K562 (cell line): ENCODE measurements at regions not wholly inside any gene's neighbourhood (a gene's known extent, or its start where the extent isn't known, plus 50 kb on each side); places are given as distances from the start of the nearest gene placed in this dataset.

Experiments used
- BCL6 ChIP-seq: fragments of 250-450 bp; sonication (Bioruptor Pico); IDR thresholded peaks from 2 replicates; pipeline ENCODE4 v1.4.0; 2020
- BRCA1 ChIP-seq, 2 experiments: fragments of 450-650 bp in 1 of 2; sonication (generic) in 1 of 2; formaldehyde crosslinking in 1 of 2; IDR thresholded peaks; 2 replicates each; pipeline versions ENCODE4 v1.5.0 to v1.6.1; 2017 to 2020; ENCODE audit warnings: mild to moderate bottlenecking in 1 of 2, missing genetic modification reagents in 1 of 2
- CXXC5 ChIP-seq: fragments of 250-450 bp; sonication (Bioruptor Pico); IDR thresholded peaks from 2 replicates; pipeline ENCODE4 v1.8.0; 2022; ENCODE audit warnings: inconsistent platforms, mild to moderate bottlenecking, moderate library complexity
- DNMT1 ChIP-seq: fragments of 450-650 bp; IDR thresholded peaks from 2 replicates; pipeline ENCODE4 v1.6.1; 2016; ENCODE audit warnings: antibody characterized with exemption, mild to moderate bottlenecking
- ESRRB ChIP-seq: fragments of 250-450 bp; sonication (Bioruptor Pico); IDR thresholded peaks from 2 replicates; pipeline ENCODE4 v1.5.0; 2020; ENCODE audit warnings: mild to moderate bottlenecking, moderate library complexity, borderline replicate concordance
- HNRNPH1 ChIP-seq: fragments of 200-400 bp; formaldehyde crosslinking; optimal IDR thresholded peaks from 2 replicates; pipeline ENCODE3; 2017; ENCODE audit warnings: low read depth, mild to moderate bottlenecking, low read length, moderate library complexity
- KLF10 ChIP-seq: fragments of 250-450 bp; sonication (Bioruptor Pico); IDR thresholded peaks from 2 replicates; pipeline ENCODE4 v1.6.1; 2021; ENCODE audit warnings: matching md5 sums
- RAD21 ChIP-seq, 2 experiments: fragments of 250-450 bp in 1 of 2; fragments of 450-650 bp in 1 of 2; sonication (Bioruptor Pico) in 1 of 2; formaldehyde crosslinking in 1 of 2; IDR thresholded peaks in 1 of 2; conservative IDR thresholded peaks in 1 of 2; 2 replicates each; pipeline versions ENCODE4 v1.4.0 to v1.8.0; 2020 to 2022; ENCODE audit warnings: mild to moderate bottlenecking in 2 of 2, moderate library complexity in 1 of 2
- RBM22 ChIP-seq: fragments of 200-400 bp; formaldehyde crosslinking; IDR thresholded peaks from 2 replicates; pipeline ENCODE4 v1.6.1; 2018; ENCODE audit warnings: low read length, low read depth; ENCODE audit not compliant: poor library complexity, severe bottlenecking
- SMAD3 ChIP-seq: fragments of 450-650 bp; formaldehyde crosslinking; conservative IDR thresholded peaks from 2 replicates; pipeline ENCODE4 v1.4.0; 2020; ENCODE audit warnings: mild to moderate bottlenecking
- SMARCE1 ChIP-seq: fragments of 450-650 bp; IDR thresholded peaks from 2 replicates; pipeline ENCODE4 v1.7.1; 2016; ENCODE audit warnings: mild to moderate bottlenecking
- STAT5B ChIP-seq: fragments of 250-450 bp; sonication (Bioruptor Pico); IDR thresholded peaks from 2 replicates; pipeline ENCODE4 v1.8.0; 2021; ENCODE audit warnings: mild to moderate bottlenecking, inconsistent platforms
- TCF3 ChIP-seq: sonication (generic); formaldehyde crosslinking; IDR thresholded peaks from 2 replicates; pipeline ENCODE4 v1.4.0; 2020; ENCODE audit warnings: mild to moderate bottlenecking, missing genetic modification reagents
- U2AF1 ChIP-seq: fragments of 200-400 bp; formaldehyde crosslinking; optimal IDR thresholded peaks from 2 replicates; pipeline ENCODE3; 2017; ENCODE audit warnings: mild to moderate bottlenecking, low read depth, low read length, moderate library complexity
- YY1 ChIP-seq, 3 experiments: IDR thresholded peaks; 2 replicates each; pipeline ENCODE4 v1.6.1; 2011; ENCODE audit warnings: low read length in 2 of 3, mild to moderate bottlenecking in 2 of 3, moderate library complexity in 2 of 3, borderline replicate concordance in 1 of 3, control low read depth in 1 of 3, low read depth in 1 of 3; ENCODE audit not compliant: insufficient read depth in 3 of 3, insufficient replicate concordance in 2 of 3, control insufficient read depth in 1 of 3, insufficient read length in 1 of 3; ENCODE audit errors: extremely low read depth in 1 of 3
- ZC3H4 ChIP-seq: sonication (generic); formaldehyde crosslinking; IDR thresholded peaks from 2 replicates; pipeline ENCODE4 v1.9.0; 2021; ENCODE audit warnings: missing genetic modification reagents, borderline replicate concordance
- ZNF124 ChIP-seq: sonication (generic); formaldehyde crosslinking; IDR thresholded peaks from 2 replicates; pipeline ENCODE4 v1.8.1; 2022; ENCODE audit warnings: missing genetic modification reagents
- ZNF668 ChIP-seq: fragments of 250-450 bp; sonication (Bioruptor Pico); IDR thresholded peaks from 2 replicates; pipeline ENCODE4 v1.8.0; 2022; ENCODE audit warnings: mild to moderate bottlenecking, inconsistent platforms
- ZNF785 ChIP-seq: fragments of 250-450 bp; sonication (Bioruptor Pico); IDR thresholded peaks from 2 replicates; pipeline ENCODE4 v1.4.0; 2020; ENCODE audit warnings: mild to moderate bottlenecking
- ZZZ3 ChIP-seq: fragments of 450-650 bp; IDR thresholded peaks from 2 replicates; pipeline ENCODE4 v1.6.1; 2016; ENCODE audit warnings: antibody characterized with exemption, mild to moderate bottlenecking, moderate library complexity
- TF ChIP-seq, protein P1 (sequence below): fragments of 250-450 bp; sonication (Bioruptor Pico); IDR thresholded peaks from 2 replicates; pipeline ENCODE4 v1.4.0; 2020; ENCODE audit warnings: mild to moderate bottlenecking, moderate library complexity
- TF ChIP-seq, protein P2 (sequence below): sonication (generic); formaldehyde crosslinking; IDR thresholded peaks from 2 replicates; pipeline ENCODE4 v1.8.0; 2023; ENCODE audit warnings: missing genetic modification reagents, mild to moderate bottlenecking, borderline replicate concordance

DNA sequence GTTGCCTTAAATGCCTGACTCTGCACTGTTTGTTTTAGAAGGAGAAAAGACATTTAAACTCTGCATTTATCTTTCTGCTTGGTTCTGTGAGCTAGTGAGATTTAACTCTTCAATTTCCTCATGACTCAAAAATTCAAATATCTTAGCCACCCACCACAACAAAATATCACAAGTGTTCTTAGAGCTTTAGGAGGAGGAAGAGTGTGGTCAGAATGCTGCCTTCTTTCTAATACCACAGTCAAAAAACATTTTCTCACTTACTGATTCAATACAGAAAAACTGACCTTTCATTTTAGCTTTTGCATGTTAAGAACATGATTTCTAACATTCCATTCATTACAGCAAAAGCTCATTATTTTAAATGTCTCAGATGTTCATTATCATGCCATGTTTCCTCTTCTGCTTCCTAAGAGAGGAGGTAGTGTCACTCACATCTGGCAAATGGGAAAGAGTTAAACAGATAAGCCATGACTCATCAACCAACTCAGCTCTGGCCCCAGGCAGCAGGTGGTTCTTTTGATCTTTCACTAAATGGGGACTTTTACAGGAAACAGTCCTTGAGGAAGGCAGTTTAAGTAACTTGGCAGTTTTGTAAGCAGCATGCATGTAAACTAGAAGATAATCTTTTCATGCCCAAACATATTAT is 56.4 kb upstream of the RNU6-8 start (continued):
- TF ChIP-seq RAD21 (CRISPR knock-in tag; conservative IDR thresholded peaks at IDR 0.05 in 1 of 2, IDR thresholded peaks at IDR 0.05 in 1 of 2): peak in 1 of 2 experiments; percentile 36; a peak in 1 of 4 replicates
- TF ChIP-seq YY1 (IDR thresholded peaks at IDR 0.05; ENCODE audit: borderline replicate concordance in 1 of 3, control insufficient read depth in 1 of 3, extremely low read depth in 1 of 3, insufficient read depth in 3 of 3, insufficient read length in 1 of 3, insufficient replicate concordance in 2 of 3, low read depth in 1 of 3, low read length in 2 of 3): no peak
- TF ChIP-seq, protein P1, sequence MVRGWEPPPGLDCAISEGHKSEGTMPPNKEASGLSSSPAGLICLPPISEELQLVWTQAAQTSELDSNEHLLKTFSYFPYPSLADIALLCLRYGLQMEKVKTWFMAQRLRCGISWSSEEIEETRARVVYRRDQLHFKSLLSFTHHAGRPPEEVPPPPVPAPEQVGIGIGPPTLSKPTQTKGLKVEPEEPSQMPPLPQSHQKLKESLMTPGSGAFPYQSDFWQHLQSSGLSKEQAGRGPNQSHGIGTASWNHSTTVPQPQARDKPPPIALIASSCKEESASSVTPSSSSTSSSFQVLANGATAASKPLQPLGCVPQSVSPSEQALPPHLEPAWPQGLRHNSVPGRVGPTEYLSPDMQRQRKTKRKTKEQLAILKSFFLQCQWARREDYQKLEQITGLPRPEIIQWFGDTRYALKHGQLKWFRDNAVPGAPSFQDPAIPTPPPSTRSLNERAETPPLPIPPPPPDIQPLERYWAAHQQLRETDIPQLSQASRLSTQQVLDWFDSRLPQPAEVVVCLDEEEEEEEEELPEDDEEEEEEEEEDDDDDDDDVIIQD (CRISPR knock-in tag): no peak
- peak; percentile 77 for TF ChIP-seq SMARCE1
- TF ChIP-seq ESRRB (CRISPR knock-in tag): no peak
- TF ChIP-seq SMAD3 (CRISPR knock-in tag): no peak
- no peak for TF ChIP-seq RBM22
- no peak for TF ChIP-seq ZZZ3
- peak; percentile 62 for TF ChIP-seq TCF3 (CRISPR knock-in tag)
- TF ChIP-seq ZC3H4: no peak
- TF ChIP-seq HNRNPH1: no peak
- no peak for TF ChIP-seq CXXC5 (CRISPR knock-in tag)
- TF ChIP-seq BCL6 (CRISPR knock-in tag): no peak
- no peak for TF ChIP-seq DNMT1
- no peak for TF ChIP-seq U2AF1
- TF ChIP-seq STAT5B (CRISPR knock-in tag): no peak
- no peak for TF ChIP-seq ZNF124 (CRISPR knock-in tag)
- TF ChIP-seq BRCA1 (IDR thresholded peaks at IDR 0.05): no peak
- no peak for TF ChIP-seq BRCA1 (CRISPR knock-in tag; IDR thresholded peaks at IDR 0.05)
- TF ChIP-seq ZNF668 (CRISPR knock-in tag): no peak
- TF ChIP-seq KLF10 (CRISPR knock-in tag): no peak
- no peak for TF ChIP-seq ZNF785
- TF ChIP-seq, protein P2, sequence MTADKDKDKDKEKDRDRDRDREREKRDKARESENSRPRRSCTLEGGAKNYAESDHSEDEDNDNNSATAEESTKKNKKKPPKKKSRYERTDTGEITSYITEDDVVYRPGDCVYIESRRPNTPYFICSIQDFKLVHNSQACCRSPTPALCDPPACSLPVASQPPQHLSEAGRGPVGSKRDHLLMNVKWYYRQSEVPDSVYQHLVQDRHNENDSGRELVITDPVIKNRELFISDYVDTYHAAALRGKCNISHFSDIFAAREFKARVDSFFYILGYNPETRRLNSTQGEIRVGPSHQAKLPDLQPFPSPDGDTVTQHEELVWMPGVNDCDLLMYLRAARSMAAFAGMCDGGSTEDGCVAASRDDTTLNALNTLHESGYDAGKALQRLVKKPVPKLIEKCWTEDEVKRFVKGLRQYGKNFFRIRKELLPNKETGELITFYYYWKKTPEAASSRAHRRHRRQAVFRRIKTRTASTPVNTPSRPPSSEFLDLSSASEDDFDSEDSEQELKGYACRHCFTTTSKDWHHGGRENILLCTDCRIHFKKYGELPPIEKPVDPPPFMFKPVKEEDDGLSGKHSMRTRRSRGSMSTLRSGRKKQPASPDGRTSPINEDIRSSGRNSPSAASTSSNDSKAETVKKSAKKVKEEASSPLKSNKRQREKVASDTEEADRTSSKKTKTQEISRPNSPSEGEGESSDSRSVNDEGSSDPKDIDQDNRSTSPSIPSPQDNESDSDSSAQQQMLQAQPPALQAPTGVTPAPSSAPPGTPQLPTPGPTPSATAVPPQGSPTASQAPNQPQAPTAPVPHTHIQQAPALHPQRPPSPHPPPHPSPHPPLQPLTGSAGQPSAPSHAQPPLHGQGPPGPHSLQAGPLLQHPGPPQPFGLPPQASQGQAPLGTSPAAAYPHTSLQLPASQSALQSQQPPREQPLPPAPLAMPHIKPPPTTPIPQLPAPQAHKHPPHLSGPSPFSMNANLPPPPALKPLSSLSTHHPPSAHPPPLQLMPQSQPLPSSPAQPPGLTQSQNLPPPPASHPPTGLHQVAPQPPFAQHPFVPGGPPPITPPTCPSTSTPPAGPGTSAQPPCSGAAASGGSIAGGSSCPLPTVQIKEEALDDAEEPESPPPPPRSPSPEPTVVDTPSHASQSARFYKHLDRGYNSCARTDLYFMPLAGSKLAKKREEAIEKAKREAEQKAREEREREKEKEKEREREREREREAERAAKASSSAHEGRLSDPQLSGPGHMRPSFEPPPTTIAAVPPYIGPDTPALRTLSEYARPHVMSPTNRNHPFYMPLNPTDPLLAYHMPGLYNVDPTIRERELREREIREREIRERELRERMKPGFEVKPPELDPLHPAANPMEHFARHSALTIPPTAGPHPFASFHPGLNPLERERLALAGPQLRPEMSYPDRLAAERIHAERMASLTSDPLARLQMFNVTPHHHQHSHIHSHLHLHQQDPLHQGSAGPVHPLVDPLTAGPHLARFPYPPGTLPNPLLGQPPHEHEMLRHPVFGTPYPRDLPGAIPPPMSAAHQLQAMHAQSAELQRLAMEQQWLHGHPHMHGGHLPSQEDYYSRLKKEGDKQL (CRISPR knock-in tag): no peak
